Loucy (cell line): ENCODE measurements at regions not wholly inside any gene's neighbourhood (a gene's known extent, or its start where the extent isn't known, plus 50 kb on each side); places are given as distances from the start of the nearest gene placed in this dataset.

Experiments used
- CTCF ChIP-seq: fragments of 200-600 bp; sonication (generic); conservative IDR thresholded peaks from 2 replicates; pipeline ENCODE4 v1.5.1; 2014; ENCODE audit warnings: mild to moderate bottlenecking, antibody characterized with exemption, low read length
- EZH2phosphoT487 ChIP-seq: fragments of 200-600 bp; IDR thresholded peaks from 2 replicates; pipeline ENCODE4 v1.6.1; 2018; ENCODE audit warnings: antibody characterized with exemption, mild to moderate bottlenecking, moderate library complexity, borderline replicate concordance

DNA sequence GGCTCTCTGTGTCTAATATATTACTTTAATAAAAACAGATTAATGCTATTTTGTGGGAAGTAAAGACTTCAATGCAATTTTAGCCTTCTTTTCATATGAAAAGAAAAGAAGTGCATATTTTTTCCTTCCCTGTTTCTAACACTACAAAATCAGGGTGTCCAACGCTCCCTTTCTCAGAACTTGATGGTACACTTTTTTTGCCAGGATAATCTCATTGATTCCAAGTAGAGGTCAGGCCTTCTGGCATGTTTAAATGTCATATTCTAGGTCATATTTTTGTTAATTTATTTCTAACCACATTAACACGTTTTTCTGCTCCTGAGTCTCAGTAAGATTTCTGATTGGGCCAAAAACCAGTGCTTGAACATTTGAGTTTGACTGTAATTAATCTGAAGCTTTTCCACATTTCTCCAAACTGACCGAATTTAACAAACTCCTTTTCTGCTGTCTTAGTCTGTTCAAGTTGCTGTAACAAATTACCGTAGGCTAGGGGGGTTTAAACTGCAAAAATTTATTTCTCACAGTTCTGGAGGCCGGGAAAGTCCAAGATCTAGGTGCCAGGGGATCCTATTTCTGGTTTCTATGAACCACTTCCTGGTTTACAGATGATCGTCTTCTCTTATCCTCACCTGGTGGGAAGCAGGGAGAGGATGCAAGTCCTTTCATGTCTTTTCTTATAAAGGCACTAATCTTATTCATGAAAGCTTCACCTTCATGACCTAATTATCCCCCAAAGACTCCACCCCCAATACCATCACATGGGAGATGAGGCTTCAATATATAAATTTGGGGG, 63.2 kb upstream of the ELL2 start:
- TF ChIP-seq CTCF (no peak), EZH2phosphoT487 (no peak)
